GM23248 (cell line): ENCODE measurements at regions not wholly inside any gene's neighbourhood (a gene's known extent, or its start where the extent isn't known, plus 50 kb on each side); places are given as distances from the start of the nearest gene placed in this dataset.

Source experiments
- EZH2 ChIP-seq: fragments of 200-600 bp; sonication (generic); IDR thresholded peaks from 2 replicates; pipeline ENCODE4 v1.6.1; 2018; ENCODE audit warnings: antibody characterized with exemption, mild to moderate bottlenecking; ENCODE audit not compliant: insufficient read depth, poor library complexity, severe bottlenecking
- EZH2phosphoT487 ChIP-seq: fragments of 200-600 bp; sonication (generic); IDR thresholded peaks from 2 replicates; pipeline ENCODE4 v1.6.1; 2018; ENCODE audit warnings: antibody characterized with exemption, moderate library complexity, mild to moderate bottlenecking, low read depth; ENCODE audit not compliant: insufficient read depth

DNA sequence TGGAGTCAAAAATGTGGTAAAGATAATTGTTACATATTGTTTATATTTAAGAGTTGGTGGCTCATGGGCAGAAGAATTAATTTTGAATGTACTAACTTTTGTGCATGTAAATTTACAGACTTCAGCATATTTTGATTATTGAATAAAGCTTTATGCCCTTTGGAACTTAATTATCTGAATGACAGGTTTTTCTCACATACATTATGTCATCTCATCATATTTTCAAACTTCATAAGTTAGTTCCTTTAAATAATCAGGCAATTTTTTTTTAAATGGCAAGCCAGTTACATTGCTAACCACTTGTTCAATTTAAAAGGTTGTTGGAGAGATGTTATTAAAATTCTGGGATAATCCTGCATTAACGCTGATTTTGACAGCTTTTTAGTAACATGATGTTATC lies 184.6 kb upstream of the EDIL3 start:
- no peak for TF ChIP-seq EZH2phosphoT487
- TF ChIP-seq EZH2 = no peak
